ENCODE measurements at regions not wholly inside any gene's neighbourhood (a gene's known extent, or its start where the extent isn't known, plus 50 kb on each side); places are given as distances from the start of the nearest gene placed in this dataset.

DNA sequence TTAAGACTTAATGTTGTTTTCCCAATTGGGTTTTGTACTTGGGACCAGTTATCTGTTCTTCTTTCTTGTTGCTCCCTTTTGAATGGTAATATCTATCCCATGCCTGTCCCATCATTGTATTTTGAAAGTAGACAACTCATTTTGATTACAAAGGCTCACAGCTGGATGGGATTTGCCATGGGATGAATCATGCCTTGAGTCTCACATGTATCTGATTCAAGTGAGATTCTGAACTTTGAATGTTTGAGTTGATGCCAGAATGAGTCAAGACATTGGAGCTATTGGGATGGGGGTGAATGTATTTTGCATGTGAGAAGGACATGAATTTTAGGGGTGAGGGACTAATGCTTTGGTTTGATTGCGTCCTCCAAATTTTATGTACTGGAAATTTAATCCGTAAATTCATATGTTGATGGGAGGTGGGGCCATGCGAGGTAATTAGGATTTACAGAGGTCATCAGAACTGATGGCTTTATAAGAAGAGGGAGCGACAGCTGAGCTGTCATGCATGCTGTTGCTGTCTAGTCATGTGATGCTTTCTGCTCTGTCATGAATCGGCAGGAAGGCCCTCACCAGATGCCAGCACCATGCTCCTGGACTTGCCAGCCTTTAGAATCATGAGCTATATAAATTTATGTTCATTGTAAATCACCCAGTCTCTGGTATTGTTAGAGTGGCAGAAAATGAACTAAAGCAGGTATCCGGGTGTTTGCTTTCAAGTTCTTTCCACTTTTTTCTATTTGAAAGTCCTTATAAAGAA is 741.3 kb upstream of the RAB6C start:
- no peaks in the 10 kb centered on the region for H3K36me3 ChIP-seq (replicated peaks in 1 of 2; ENCODE audit: insufficient read depth in 1 of 2, low read depth in 2 of 2)
- intact Hi-C loops (cut with DNase I), result no loop called here
- no peaks in the 10 kb centered on the region for H3K27me3 ChIP-seq
- TF ChIP-seq, protein P1, sequence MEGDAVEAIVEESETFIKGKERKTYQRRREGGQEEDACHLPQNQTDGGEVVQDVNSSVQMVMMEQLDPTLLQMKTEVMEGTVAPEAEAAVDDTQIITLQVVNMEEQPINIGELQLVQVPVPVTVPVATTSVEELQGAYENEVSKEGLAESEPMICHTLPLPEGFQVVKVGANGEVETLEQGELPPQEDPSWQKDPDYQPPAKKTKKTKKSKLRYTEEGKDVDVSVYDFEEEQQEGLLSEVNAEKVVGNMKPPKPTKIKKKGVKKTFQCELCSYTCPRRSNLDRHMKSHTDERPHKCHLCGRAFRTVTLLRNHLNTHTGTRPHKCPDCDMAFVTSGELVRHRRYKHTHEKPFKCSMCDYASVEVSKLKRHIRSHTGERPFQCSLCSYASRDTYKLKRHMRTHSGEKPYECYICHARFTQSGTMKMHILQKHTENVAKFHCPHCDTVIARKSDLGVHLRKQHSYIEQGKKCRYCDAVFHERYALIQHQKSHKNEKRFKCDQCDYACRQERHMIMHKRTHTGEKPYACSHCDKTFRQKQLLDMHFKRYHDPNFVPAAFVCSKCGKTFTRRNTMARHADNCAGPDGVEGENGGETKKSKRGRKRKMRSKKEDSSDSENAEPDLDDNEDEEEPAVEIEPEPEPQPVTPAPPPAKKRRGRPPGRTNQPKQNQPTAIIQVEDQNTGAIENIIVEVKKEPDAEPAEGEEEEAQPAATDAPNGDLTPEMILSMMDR (IDR thresholded peaks at IDR 0.05), result no peak
- no peak for TF ChIP-seq POLR2A (IDR thresholded peaks at IDR 0.05)
- H3K4me3 ChIP-seq, result no peak overlapping the region
- no peaks in the 10 kb centered on the region for H3K4me1 ChIP-seq
- WGBS, 2 donors, result 88 to 95% methylated on average over 6 of the region's 6 CpGs
- ATAC-seq, result no peak
- DNase-seq, result no peak
- no peaks in the 10 kb centered on the region for H3K9me3 ChIP-seq
- H3K27ac ChIP-seq, result no peak overlapping the region

DNA sequence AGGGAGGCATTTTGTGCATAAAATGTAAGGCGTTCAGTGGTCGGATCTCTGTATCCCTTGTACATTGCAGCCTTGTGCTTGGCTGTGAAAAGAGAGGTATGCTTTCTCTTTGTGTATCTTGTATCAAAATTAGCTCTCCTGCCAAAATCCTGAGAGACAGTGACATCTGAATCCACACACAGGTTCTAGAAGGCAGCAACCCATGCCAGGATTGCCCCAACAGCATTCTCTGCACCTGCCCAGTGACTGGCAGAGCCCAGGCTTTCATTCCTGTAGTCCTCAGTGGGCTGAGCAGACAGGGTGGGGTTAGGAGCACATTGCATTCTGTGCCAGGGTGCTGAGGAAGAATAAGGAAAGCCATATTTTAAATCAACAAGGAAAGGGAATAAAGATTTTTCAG is 740.3 kb upstream of the RAB6C start:
- H3K36me3 ChIP-seq (replicated peaks in 1 of 2; ENCODE audit: insufficient read depth in 1 of 2, low read depth in 2 of 2), result no peaks in the 10 kb centered on the region
- no peak overlapping the region for H3K27ac ChIP-seq
- no peaks in the 10 kb centered on the region for H3K27me3 ChIP-seq
- no peaks in the 10 kb centered on the region for H3K9me3 ChIP-seq
- intact Hi-C loops (cut with DNase I), result no loop called here
- DNase-seq (no peak), ATAC-seq (no peak)
- no peak for TF ChIP-seq POLR2A (IDR thresholded peaks at IDR 0.05)
- TF ChIP-seq, protein P1 (IDR thresholded peaks at IDR 0.05), result no peak
- 81 to 84% methylated on average over 2 of the region's 2 CpGs for WGBS, 2 donors
- no peaks in the 10 kb centered on the region for H3K4me1 ChIP-seq
- no peak overlapping the region for H3K4me3 ChIP-seq

DNA sequence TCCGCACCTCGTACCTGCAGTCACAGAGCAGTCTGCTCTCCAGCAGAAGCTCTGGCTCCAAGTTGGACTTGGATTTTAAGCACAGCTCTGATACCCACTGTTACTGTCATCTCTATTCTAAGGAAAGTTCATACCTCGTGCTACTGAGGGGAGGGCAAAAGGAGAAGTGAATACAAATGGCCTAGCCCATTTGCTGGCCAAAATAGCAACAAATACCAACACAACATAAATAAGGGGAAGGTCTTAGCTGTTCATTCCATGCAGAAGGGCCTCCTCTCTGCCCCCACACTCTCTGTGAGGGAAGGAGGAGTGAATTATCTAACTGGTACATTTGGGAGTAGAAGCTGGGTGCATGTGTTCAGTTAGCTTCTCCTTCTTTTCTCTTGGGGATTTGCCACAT is 739.4 kb upstream of the RAB6C start:
- Histone ChIP-seq H3K4me1 (no peaks in the 10 kb centered on the region), H3K27ac (no peak overlapping the region), H3K36me3 (replicated peaks in 1 of 2; ENCODE audit: insufficient read depth in 1 of 2, low read depth in 2 of 2) (no peaks in the 10 kb centered on the region), H3K27me3 (no peaks in the 10 kb centered on the region), H3K9me3 (no peaks in the 10 kb centered on the region), H3K4me3 (no peak overlapping the region)
- intact Hi-C loops (cut with DNase I), result loop anchor here (10.0 kb wide), 1 partner anchor 515 kb away; no protein-coding TSS in a partner anchor
- 78 to 80% methylated on average over 1 to 3 of the region's 3 CpGs for WGBS, 2 donors
- TF ChIP-seq, protein P1 (IDR thresholded peaks at IDR 0.05), result no peak
- no peak for TF ChIP-seq POLR2A (IDR thresholded peaks at IDR 0.05)
- DNase-seq (no peak), ATAC-seq (no peak)

DNA sequence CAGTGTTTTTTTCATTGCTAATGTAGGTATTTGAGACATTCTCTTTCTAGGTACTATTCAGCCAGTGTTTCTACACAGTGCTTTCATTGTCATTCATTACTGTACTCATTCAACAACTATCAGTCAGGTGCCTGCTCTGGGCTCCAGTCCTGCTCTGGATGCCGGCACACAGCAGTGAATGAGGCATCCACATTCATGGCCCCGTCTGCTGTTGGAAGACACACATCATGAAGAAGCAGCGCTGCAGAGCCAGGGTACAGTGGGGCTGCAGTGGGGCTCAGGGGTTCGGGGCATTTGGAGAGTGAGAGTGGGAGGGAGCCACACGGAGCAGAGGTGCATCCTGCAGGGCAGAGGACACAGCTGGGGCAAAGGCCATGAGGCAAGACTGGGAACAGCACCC is 737.2 kb upstream of the RAB6C start:
- Histone ChIP-seq H3K4me1 (no peaks in the 10 kb centered on the region), H3K4me3 (no peak overlapping the region), H3K27me3 (no peaks in the 10 kb centered on the region), H3K36me3 (replicated peaks in 1 of 2; ENCODE audit: insufficient read depth in 1 of 2, low read depth in 2 of 2) (no peaks in the 10 kb centered on the region), H3K9me3 (no peaks in the 10 kb centered on the region), H3K27ac (no peak overlapping the region)
- ATAC-seq, result no peak
- no peak for DNase-seq
- WGBS, 2 donors, result 74 to 80% methylated on average over 5 of the region's 5 CpGs
- intact Hi-C loops (cut with DNase I), result loop anchor here (10.0 kb wide), 1 partner anchor 517 kb away; no protein-coding TSS in a partner anchor
- no peak for TF ChIP-seq POLR2A (IDR thresholded peaks at IDR 0.05)
- TF ChIP-seq, protein P1 (IDR thresholded peaks at IDR 0.05), result no peak

DNA sequence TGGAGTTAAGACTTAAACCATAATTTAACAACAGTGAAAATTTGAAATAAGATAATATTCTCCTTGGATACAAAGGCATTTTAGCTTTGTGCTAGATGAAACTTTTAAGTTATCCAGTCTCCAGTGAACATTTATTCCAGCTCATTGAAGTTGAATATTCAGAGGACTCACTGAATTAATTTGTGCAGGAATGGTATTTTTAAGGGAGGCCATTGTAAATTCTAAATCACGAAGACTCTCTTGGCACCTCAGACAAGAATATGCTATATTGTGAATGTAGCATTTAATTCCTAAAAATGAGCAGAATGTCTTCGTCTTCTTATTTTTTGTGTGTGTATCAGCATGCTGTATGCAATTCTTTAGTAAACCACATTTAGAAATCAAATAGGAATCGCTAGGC is 731.7 kb upstream of the RAB6C start:
- no peaks in the 10 kb centered on the region for H3K9me3 ChIP-seq
- no peak overlapping the region for H3K27ac ChIP-seq
- ATAC-seq, result no peak
- no peaks in the 10 kb centered on the region for H3K36me3 ChIP-seq (replicated peaks in 1 of 2; ENCODE audit: insufficient read depth in 1 of 2, low read depth in 2 of 2)
- TF ChIP-seq POLR2A (IDR thresholded peaks at IDR 0.05), result no peak
- TF ChIP-seq, protein P1 (IDR thresholded peaks at IDR 0.05), result no peak
- DNase-seq, result no peak
- no peak overlapping the region for H3K4me3 ChIP-seq
- 86 to 90% methylated on average over 3 of the region's 3 CpGs for WGBS, 2 donors
- intact Hi-C loops (cut with DNase I), result loop anchor here (10.0 kb wide), 1 partner anchor 523 kb away; no protein-coding TSS in a partner anchor
- H3K27me3 ChIP-seq, result no peaks in the 10 kb centered on the region
- no peaks in the 10 kb centered on the region for H3K4me1 ChIP-seq
